Panc1 (cell line): ENCODE measurements at regions not wholly inside any gene's neighbourhood (a gene's known extent, or its start where the extent isn't known, plus 50 kb on each side); places are given as distances from the start of the nearest gene placed in this dataset.

Experiments used
- ATAC-seq: fragments of 200-7000 bp; cut with Tn5 transposase; 2 replicates; pipeline ENCODE4 v1.9.1; 2020; ENCODE audit warnings: mild to moderate bottlenecking, moderate library complexity
- BruUV-seq: library from RNA; stranded (reverse); fragments of 400-500 nt; replicated peaks from 2 replicates; lab custom pipeline; 2021; lab: Mats Ljungman, UMichigan
- CTCF ChIA-PET: fragments of 300-600 bp; sonication (Branson Sonifier 250); formaldehyde crosslinking; loops from one replicate; lab custom pipeline; 2022; ENCODE audit warnings: antibody characterized with exemption; lab: Charles Lee
- POLR2A ChIA-PET: fragments of 300-600 bp; sonication (Branson Sonifier 250); formaldehyde crosslinking; loops from one replicate; lab custom pipeline; 2022; ENCODE audit warnings: antibody characterized with exemption; lab: Charles Lee
- DNase-seq: peaks from one replicate; pipeline ENCODE4 v3.0.0-alpha.2; 2010; ENCODE audit warnings: low read depth, low spot score
- H3K27ac ChIP-seq: 2 replicates; pipeline ENCODE4 v1.5.1; 2011; ENCODE audit warnings: mild to moderate bottlenecking, low read length, inconsistent platforms
- H3K27me3 ChIP-seq: fragments of 200-500 bp; sonication (Bioruptor generic); 2 replicates; pipeline ENCODE4 v1.6.0; 2014; ENCODE audit warnings: low read length, inconsistent platforms; ENCODE audit not compliant: control insufficient read depth, insufficient read depth
- H3K36me3 ChIP-seq: fragments of 200-500 bp; sonication (Bioruptor generic); 2 replicates; pipeline ENCODE4 v1.5.1; 2014; ENCODE audit warnings: inconsistent platforms, mild to moderate bottlenecking, low read length, moderate library complexity; ENCODE audit not compliant: control insufficient read depth, insufficient read depth
- H3K4me1 ChIP-seq: 2 replicates; pipeline ENCODE4 v1.5.1; 2011; ENCODE audit warnings: inconsistent platforms, mild to moderate bottlenecking, low read length, moderate library complexity; ENCODE audit not compliant: control insufficient read depth, insufficient read depth
- H3K4me3 ChIP-seq, 2 experiments: 2 replicates each; pipeline ENCODE4 v1.5.1; 2011 to 2012; ENCODE audit warnings: low read depth in 2 of 2, low read length in 2 of 2, mild to moderate bottlenecking in 2 of 2, inconsistent platforms in 1 of 2, moderate library complexity in 1 of 2
- H3K9me3 ChIP-seq: fragments of 200-500 bp; sonication (Bioruptor generic); 2 replicates; pipeline ENCODE4 v1.5.1; 2014; ENCODE audit warnings: low read depth, mild to moderate bottlenecking, inconsistent platforms, low read length, moderate library complexity; ENCODE audit not compliant: control insufficient read depth, insufficient read depth
- POLR2AphosphoS5 ChIP-seq: IDR thresholded peaks from 2 replicates; pipeline ENCODE4 v1.6.1; 2012; ENCODE audit warnings: mild to moderate bottlenecking, low read depth, low read length, moderate library complexity
- SIN3A ChIP-seq: IDR thresholded peaks from 2 replicates; pipeline ENCODE4 v1.6.1; 2012; ENCODE audit warnings: low read depth, mild to moderate bottlenecking, low read length, moderate library complexity, borderline replicate concordance; ENCODE audit not compliant: insufficient read depth
- TCF7L2 ChIP-seq: IDR thresholded peaks from 2 replicates; pipeline ENCODE4 v1.6.1; 2011; ENCODE audit warnings: mild to moderate bottlenecking, low read depth, low read length, inconsistent platforms
- in situ Hi-C: cut with HindIII; loops from 2 replicates; pipeline ENCODE4 v1.10.0; 2016; ENCODE audit warnings: low sequenced_read_pairs, low pct_unique_long_range_greater_than_20kb
- intact Hi-C: fragments of 100-400 bp; cut with micrococcal nuclease; formaldehyde crosslinking; loops from one replicate; pipeline ENCODE4 v1.10.0; 2022; ENCODE audit not compliant: unreplicated experiment
- TF ChIP-seq, protein P1 (sequence below): fragments of 450-650 bp; IDR thresholded peaks from 2 replicates; pipeline ENCODE4 v1.5.1; 2017; ENCODE audit warnings: mild to moderate bottlenecking
- TF ChIP-seq, protein P2 (sequence below), 2 experiments: IDR thresholded peaks; 2 replicates each; pipeline ENCODE4 v1.6.1; 2011 to 2012; ENCODE audit warnings: low read depth in 2 of 2, control low read depth in 1 of 2, low read length in 1 of 2, mild to moderate bottlenecking in 1 of 2, moderate library complexity in 1 of 2; ENCODE audit not compliant: insufficient read depth in 1 of 2

DNA sequence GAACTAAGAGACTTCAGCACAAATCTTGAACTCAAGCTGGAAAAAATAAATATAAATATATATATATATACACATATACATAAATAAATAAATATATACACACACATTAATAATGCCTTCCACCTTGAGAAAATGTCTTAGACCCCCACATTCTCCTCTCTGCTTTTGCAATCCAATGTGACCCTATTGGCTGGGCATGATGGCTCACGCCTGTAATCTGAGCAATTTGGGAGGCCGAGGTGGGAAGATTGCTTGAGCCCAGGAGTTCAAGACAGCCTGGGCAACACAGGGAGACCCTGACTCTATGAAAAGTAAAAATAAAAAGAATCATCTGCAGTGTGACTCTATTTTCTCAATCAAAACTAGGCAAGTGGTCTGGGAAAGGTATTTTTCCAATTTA, 424.1 kb upstream of the NFE2L3 start:
- TF ChIP-seq TCF7L2, result no peak
- TF ChIP-seq, protein P1, sequence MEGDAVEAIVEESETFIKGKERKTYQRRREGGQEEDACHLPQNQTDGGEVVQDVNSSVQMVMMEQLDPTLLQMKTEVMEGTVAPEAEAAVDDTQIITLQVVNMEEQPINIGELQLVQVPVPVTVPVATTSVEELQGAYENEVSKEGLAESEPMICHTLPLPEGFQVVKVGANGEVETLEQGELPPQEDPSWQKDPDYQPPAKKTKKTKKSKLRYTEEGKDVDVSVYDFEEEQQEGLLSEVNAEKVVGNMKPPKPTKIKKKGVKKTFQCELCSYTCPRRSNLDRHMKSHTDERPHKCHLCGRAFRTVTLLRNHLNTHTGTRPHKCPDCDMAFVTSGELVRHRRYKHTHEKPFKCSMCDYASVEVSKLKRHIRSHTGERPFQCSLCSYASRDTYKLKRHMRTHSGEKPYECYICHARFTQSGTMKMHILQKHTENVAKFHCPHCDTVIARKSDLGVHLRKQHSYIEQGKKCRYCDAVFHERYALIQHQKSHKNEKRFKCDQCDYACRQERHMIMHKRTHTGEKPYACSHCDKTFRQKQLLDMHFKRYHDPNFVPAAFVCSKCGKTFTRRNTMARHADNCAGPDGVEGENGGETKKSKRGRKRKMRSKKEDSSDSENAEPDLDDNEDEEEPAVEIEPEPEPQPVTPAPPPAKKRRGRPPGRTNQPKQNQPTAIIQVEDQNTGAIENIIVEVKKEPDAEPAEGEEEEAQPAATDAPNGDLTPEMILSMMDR, result no peak
- no peak for TF ChIP-seq SIN3A
- no peak for TF ChIP-seq POLR2AphosphoS5
- TF ChIP-seq, protein P2, sequence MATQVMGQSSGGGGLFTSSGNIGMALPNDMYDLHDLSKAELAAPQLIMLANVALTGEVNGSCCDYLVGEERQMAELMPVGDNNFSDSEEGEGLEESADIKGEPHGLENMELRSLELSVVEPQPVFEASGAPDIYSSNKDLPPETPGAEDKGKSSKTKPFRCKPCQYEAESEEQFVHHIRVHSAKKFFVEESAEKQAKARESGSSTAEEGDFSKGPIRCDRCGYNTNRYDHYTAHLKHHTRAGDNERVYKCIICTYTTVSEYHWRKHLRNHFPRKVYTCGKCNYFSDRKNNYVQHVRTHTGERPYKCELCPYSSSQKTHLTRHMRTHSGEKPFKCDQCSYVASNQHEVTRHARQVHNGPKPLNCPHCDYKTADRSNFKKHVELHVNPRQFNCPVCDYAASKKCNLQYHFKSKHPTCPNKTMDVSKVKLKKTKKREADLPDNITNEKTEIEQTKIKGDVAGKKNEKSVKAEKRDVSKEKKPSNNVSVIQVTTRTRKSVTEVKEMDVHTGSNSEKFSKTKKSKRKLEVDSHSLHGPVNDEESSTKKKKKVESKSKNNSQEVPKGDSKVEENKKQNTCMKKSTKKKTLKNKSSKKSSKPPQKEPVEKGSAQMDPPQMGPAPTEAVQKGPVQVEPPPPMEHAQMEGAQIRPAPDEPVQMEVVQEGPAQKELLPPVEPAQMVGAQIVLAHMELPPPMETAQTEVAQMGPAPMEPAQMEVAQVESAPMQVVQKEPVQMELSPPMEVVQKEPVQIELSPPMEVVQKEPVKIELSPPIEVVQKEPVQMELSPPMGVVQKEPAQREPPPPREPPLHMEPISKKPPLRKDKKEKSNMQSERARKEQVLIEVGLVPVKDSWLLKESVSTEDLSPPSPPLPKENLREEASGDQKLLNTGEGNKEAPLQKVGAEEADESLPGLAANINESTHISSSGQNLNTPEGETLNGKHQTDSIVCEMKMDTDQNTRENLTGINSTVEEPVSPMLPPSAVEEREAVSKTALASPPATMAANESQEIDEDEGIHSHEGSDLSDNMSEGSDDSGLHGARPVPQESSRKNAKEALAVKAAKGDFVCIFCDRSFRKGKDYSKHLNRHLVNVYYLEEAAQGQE (IDR thresholded peaks at IDR 0.05; ENCODE audit: insufficient read depth in 1 of 2, low read depth in 2 of 2, low read length in 1 of 2), result no peak
- BruUV-seq, result no TSS peak
- POLR2A ChIA-PET, result no interaction called here
- DNase-seq (no peak), ATAC-seq (no peak)
- peaks cover 19% of the 10 kb centered on the region for H3K27me3 ChIP-seq
- intact Hi-C loops, result no loop called here
- CTCF ChIA-PET, result no interaction called here
- H3K9me3 ChIP-seq, result no peaks in the 10 kb centered on the region
- no peak overlapping the region for H3K4me3 ChIP-seq
- H3K27ac ChIP-seq, result no peak overlapping the region
- in situ Hi-C loops, result no loop called here
- H3K4me1 ChIP-seq, result no peaks in the 10 kb centered on the region
- no peaks in the 10 kb centered on the region for H3K36me3 ChIP-seq

DNA sequence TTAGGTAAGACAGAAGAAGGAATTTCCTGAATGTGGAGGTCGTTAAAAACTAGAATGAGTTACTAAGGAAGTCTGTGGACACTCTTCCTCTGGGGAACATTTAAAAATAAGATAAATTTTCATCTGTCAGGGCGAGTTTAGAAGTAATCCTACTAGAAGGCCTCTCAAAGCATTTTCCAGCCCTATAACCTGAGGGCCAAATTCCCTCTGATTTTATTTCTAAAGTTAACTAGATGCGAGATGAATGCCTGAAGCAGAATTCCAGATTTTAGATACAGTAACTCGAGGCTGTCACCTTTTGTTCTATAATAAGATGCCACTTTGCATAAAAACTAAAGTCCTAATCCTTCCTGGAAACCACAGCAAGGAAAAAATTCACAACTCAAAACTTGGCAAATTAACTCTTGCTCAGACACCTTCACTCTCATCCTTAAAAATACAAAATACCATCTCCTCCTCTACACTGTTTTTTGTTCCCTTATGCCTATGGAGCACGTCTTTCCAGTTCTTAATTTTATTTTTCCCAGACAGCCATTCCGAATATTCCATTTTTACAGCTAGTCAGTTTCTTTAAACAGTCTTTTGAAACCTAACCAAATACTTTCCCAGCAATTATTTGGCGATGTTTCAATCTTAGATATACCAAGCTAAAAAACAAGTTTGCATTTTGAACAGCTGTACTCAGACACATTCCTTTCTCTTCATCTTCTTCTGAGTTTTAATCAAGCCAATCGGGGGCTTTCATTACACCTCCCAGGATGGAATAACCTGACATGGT, 420.7 kb upstream of the NFE2L3 start:
- ATAC-seq (no peak), DNase-seq (no peak)
- intact Hi-C loops (loop anchor here (10.0 kb wide), 1 partner anchor 114 kb away; no protein-coding TSS in a partner anchor), in situ Hi-C loops (no loop called here)
- ChIA-PET POLR2A (no interaction called here), CTCF (no interaction called here)
- no TSS peak for BruUV-seq
- TF ChIP-seq SIN3A, result no peak
- TF ChIP-seq TCF7L2, result no peak
- TF ChIP-seq, protein P2 (IDR thresholded peaks at IDR 0.05; ENCODE audit: insufficient read depth in 1 of 2, low read depth in 2 of 2, low read length in 1 of 2), result no peak
- no peak for TF ChIP-seq POLR2AphosphoS5
- TF ChIP-seq, protein P1, result no peak
- Histone ChIP-seq H3K4me1 (no peaks in the 10 kb centered on the region), H3K9me3 (no peaks in the 10 kb centered on the region), H3K27ac (no peak overlapping the region), H3K27me3 (peaks cover 15% of the 10 kb centered on the region), H3K36me3 (no peaks in the 10 kb centered on the region), H3K4me3 (no peak overlapping the region)
